ENCODE measurements at regions not wholly inside any gene's neighbourhood (a gene's known extent, or its start where the extent isn't known, plus 50 kb on each side); places are given as distances from the start of the nearest gene placed in this dataset.

- TF ChIP-seq CTCF (IDR thresholded peaks at IDR 0.05) (no peak), POLR2A (IDR thresholded peaks at IDR 0.05) (no peak)
- Histone ChIP-seq H3K27ac (no peak overlapping the region), H3K4me3 (no peak overlapping the region), H3K36me3 (replicated peaks in 1 of 2; ENCODE audit: insufficient read depth in 1 of 2, low read depth in 2 of 2) (no peaks in the 10 kb centered on the region), H3K9me3 (no peaks in the 10 kb centered on the region), H3K27me3 (no peaks in the 10 kb centered on the region), H3K4me1 (no peaks in the 10 kb centered on the region)
- no peak for DNase-seq
- ATAC-seq: no peak
- intact Hi-C loops (cut with DNase I): no loop called here
- 94 to 97% methylated on average over 8 of the region's 8 CpGs for WGBS, 2 donors
Observed at GRCh38 chr13:99750951-99751350, 220.6 kb downstream of the ZIC5 start.

DNA sequence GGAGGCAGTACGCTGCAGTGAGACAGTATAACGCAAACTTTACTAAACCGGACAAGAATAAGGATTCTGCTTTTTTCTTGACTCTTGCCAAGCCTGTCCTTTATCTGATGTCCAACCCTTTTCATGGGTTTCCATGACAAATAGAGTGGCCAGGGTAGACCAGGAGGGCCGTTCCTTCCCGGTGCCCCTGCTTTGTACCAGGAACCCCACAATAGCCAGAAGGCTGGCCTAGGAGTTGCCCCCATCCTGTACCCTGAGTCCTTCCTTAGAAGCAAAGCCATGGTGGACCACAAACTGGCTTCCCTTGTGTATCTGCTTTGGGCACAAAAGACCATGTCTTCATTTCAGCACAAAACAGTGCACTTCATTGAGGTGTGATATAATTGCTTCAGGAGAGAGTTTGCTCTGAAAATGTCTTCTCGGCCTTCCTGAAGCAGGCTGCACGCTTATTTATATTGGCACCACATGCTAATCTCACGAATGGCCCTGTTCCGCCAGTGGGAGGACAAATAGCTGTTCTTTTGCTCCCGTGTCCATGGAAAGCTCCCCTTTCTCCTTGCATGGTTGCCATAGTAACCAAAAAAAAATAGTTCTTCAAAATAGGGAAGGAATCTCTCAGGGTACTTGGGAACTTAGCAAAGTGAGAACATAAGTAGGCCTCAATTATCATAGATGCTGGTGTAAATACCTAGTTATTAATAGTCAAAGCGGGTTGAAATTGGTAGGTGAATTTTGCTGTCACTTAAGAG lies 222.1 kb downstream of the ZIC5 start:
- no peak overlapping the region for H3K4me3 ChIP-seq

DNA sequence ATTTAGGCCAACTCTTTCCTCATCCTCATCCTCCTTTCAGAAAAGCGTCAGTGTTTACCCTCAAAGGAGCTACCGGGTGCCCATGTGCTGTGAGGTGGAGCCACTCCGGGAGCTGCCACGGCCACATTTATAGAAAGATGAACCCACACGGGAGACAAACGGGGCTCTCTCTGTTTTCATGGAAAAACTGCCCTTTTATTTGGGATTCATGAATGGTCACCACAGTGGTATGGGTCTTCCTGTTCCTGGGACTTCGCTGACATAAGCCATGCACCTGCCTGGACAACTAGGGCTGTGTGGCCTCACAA lies 224.2 kb downstream of the ZIC5 start:
- 74 to 90% methylated on average over 7 of the region's 7 CpGs for WGBS, 2 donors
- Histone ChIP-seq H3K36me3 (replicated peaks in 1 of 2; ENCODE audit: insufficient read depth in 1 of 2, low read depth in 2 of 2) (no peaks in the 10 kb centered on the region), H3K27me3 (no peaks in the 10 kb centered on the region), H3K9me3 (no peaks in the 10 kb centered on the region), H3K4me1 (no peaks in the 10 kb centered on the region), H3K27ac (no peak overlapping the region), H3K4me3 (no peak overlapping the region)
- DNase-seq (no peak), ATAC-seq (no peak)
- TF ChIP-seq POLR2A (IDR thresholded peaks at IDR 0.05) (no peak), CTCF (IDR thresholded peaks at IDR 0.05) (no peak)
- intact Hi-C loops (cut with DNase I): no loop called here

More for the DNA sequence above, 222.1 kb downstream of the ZIC5 start:
- intact Hi-C loops (cut with DNase I): no loop called here
- H3K4me1 ChIP-seq: no peaks in the 10 kb centered on the region
- 88% methylated on average over 11 of the region's 11 CpGs for WGBS, 2 donors
- ATAC-seq (no peak), DNase-seq (no peak)
- no peaks in the 10 kb centered on the region for H3K36me3 ChIP-seq (replicated peaks in 1 of 2; ENCODE audit: insufficient read depth in 1 of 2, low read depth in 2 of 2)
- no peaks in the 10 kb centered on the region for H3K27me3 ChIP-seq
- TF ChIP-seq POLR2A (IDR thresholded peaks at IDR 0.05) (no peak), CTCF (IDR thresholded peaks at IDR 0.05) (no peak)
- H3K9me3 ChIP-seq: no peaks in the 10 kb centered on the region
- no peak overlapping the region for H3K27ac ChIP-seq

DNA sequence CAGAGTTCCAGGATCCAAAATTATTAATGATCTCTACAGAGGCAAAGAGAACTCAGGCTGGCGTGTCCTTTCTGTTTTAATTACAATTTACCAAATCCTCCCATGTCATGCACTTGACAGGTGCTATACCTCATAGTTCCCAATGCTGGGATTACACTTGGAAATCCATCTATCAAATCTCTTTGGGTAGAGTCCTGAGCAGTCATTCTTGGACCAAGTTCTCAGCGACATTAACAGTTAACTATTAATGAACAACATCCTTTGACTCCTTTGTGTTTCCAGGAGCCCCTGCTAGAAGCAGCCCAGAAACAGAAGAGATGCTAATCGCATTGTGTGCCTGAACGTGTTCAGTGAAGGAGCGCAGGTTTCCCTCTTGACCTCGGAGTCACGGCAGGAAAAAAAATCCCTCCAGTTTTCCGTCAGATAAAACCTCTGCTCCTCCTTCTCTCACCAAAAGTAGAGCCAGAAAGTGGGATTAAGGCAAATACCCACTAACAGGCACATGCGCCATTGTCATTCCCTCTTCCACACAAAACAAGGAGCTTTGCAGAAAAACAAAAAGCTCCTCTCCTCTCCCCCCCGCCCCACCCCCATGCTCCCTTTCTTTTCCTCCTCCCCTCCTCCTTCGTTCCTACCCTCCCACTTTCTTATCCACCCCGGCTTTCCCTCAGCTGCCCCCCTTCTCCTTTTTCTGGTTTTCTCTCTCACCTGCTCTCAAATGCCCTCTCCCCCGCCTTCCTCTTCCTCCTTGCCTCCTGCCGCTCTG lies 224.7 kb downstream of the ZIC5 start:
- H3K4me1 ChIP-seq: no peaks in the 10 kb centered on the region
- H3K4me3 ChIP-seq: no peak overlapping the region
- 76 to 82% methylated on average over 14 of the region's 14 CpGs for WGBS, 2 donors
- no peaks in the 10 kb centered on the region for H3K27me3 ChIP-seq
- H3K27ac ChIP-seq: no peak overlapping the region
- no peaks in the 10 kb centered on the region for H3K9me3 ChIP-seq
- TF ChIP-seq POLR2A (IDR thresholded peaks at IDR 0.05) (no peak), CTCF (IDR thresholded peaks at IDR 0.05) (no peak)
- intact Hi-C loops (cut with DNase I): no loop called here
- DNase-seq: no peak
- no peaks in the 10 kb centered on the region for H3K36me3 ChIP-seq (replicated peaks in 1 of 2; ENCODE audit: insufficient read depth in 1 of 2, low read depth in 2 of 2)
- no peak for ATAC-seq
